ENCODE measurements at regions not wholly inside any gene's neighbourhood (a gene's known extent, or its start where the extent isn't known, plus 50 kb on each side); places are given as distances from the start of the nearest gene placed in this dataset.

GRCh38 chr4:156596706-156597329 lies 374.8 kb downstream of the PDGFC start:
- TF ChIP-seq CTCF (IDR thresholded peaks at IDR 0.05) (no peak), ZFX (IDR thresholded peaks at IDR 0.05; ENCODE audit: borderline replicate concordance) (no peak)
- H3K27ac ChIP-seq, result no peak overlapping the region

- TF ChIP-seq CTCF (IDR thresholded peaks at IDR 0.05) (no peak), ZFX (IDR thresholded peaks at IDR 0.05; ENCODE audit: borderline replicate concordance) (no peak)
- no peak overlapping the region for H3K27ac ChIP-seq
These were observed 375.6 kb downstream of the PDGFC start for GRCh38 chr4:156596026-156596425.

- TF ChIP-seq CTCF (IDR thresholded peaks at IDR 0.05) (no peak), ZFX (IDR thresholded peaks at IDR 0.05; ENCODE audit: borderline replicate concordance) (no peak)
- no peak overlapping the region for H3K27ac ChIP-seq
These were observed 376.6 kb downstream of the PDGFC start for GRCh38 chr4:156595041-156595440.

- no peak for TF ChIP-seq CTCF (IDR thresholded peaks at IDR 0.05)
- TF ChIP-seq ZFX (IDR thresholded peaks at IDR 0.05; ENCODE audit: borderline replicate concordance), result no peak
- no peak overlapping the region for H3K27ac ChIP-seq
These were observed 377.0 kb downstream of the PDGFC start for GRCh38 chr4:156594624-156595023.

- TF ChIP-seq CTCF (IDR thresholded peaks at IDR 0.05) (no peak), ZFX (IDR thresholded peaks at IDR 0.05; ENCODE audit: borderline replicate concordance) (no peak)
- H3K27ac ChIP-seq, result no peak overlapping the region
These were observed 378.1 kb downstream of the PDGFC start for GRCh38 chr4:156593464-156593863.

GRCh38 chr4:156591679-156592078 lies 379.9 kb downstream of the PDGFC start:
- TF ChIP-seq ZFX (IDR thresholded peaks at IDR 0.05; ENCODE audit: borderline replicate concordance), result no peak
- TF ChIP-seq CTCF (IDR thresholded peaks at IDR 0.05), result no peak
- H3K27ac ChIP-seq, result no peak overlapping the region

- peak overlapping the region; percentile 51 for H3K27ac ChIP-seq
These were observed 387.5 kb downstream of the PDGFC start for GRCh38 chr4:156584100-156584499.

More at GRCh38 chr4:156584100-156584499, 387.5 kb downstream of the PDGFC start:
- TF ChIP-seq ZFX (IDR thresholded peaks at IDR 0.05; ENCODE audit: borderline replicate concordance) (no peak), CTCF (IDR thresholded peaks at IDR 0.05) (no peak)

Data from 22Rv1 (cell line).